Upper lobe of left lung (tissue), 6 donors: ENCODE measurements at regions not wholly inside any gene's neighbourhood (a gene's known extent, or its start where the extent isn't known, plus 50 kb on each side); places are given as distances from the start of the nearest gene placed in this dataset.

Experiments used
- ATAC-seq, 2 donors: fragments of 200-7000 bp; cut with Tn5 transposase; one replicate each; pipeline ENCODE4 v1.9.1; 2022; ENCODE audit warnings: mild to moderate bottlenecking in 2 of 2, moderate library complexity in 2 of 2; ENCODE audit not compliant: low FRiP score in 2 of 2
- DNase-seq, 2 donors: peaks; one replicate each; pipeline ENCODE4 v3.0.0-alpha.2; 2019 to 2020
- H3K27ac ChIP-seq, 4 donors: fragments of 200-600 bp; sonication (generic); one replicate each; pipeline ENCODE4 v1.5.1; 2016 to 2019
- H3K27me3 ChIP-seq, 4 donors: fragments of 200-600 bp; sonication (generic); one replicate each; pipeline ENCODE4 v1.5.1; 2017 to 2019
- H3K36me3 ChIP-seq, 4 donors: fragments of 200-600 bp; sonication (generic); one replicate each; pipeline ENCODE4 v1.5.1; 2016 to 2019
- H3K4me1 ChIP-seq, 4 donors: fragments of 200-600 bp; sonication (generic); one replicate each; pipeline ENCODE4 v1.5.1; 2018 to 2019
- H3K4me3 ChIP-seq, 4 donors: fragments of 200-600 bp; sonication (generic); one replicate each; pipeline ENCODE4 v1.5.1; 2017 to 2019; ENCODE audit warnings: mild to moderate bottlenecking in 2 of 4, moderate library complexity in 1 of 4
- H3K9me3 ChIP-seq, 4 donors: fragments of 200-600 bp; sonication (generic); one replicate each; pipeline ENCODE4 v1.5.1; 2018 to 2019
- EP300 ChIP-seq, 4 donors: sonication (generic); formaldehyde crosslinking; IDR thresholded peaks; one replicate each; pipeline ENCODE4 v1.5.1; 2017; ENCODE audit warnings: antibody characterized with exemption in 4 of 4, control low read depth in 2 of 4
- POLR2A ChIP-seq, 4 donors: fragments of 450-650 bp; IDR thresholded peaks; one replicate each; pipeline ENCODE4 v1.5.1; 2016 to 2017; ENCODE audit warnings: antibody characterized with exemption in 4 of 4, mild to moderate bottlenecking in 2 of 4
- POLR2AphosphoS5 ChIP-seq, 2 donors: sonication (generic); formaldehyde crosslinking; IDR thresholded peaks; one replicate each; pipeline ENCODE4 v1.5.1; 2017; ENCODE audit warnings: antibody characterized with exemption in 2 of 2
- WGBS, 2 donors: methylation state at CpG; one replicate each; pipeline ENCODE4 v1.1.5; 2017 to 2018; 5-methylcytosine and 5-hydroxymethylcytosine counted together
- TF ChIP-seq, protein P1 (sequence below), 6 experiments: fragments of 450-650 bp in 4 of 6; fragments of 200-600 bp in 2 of 6; sonication (generic) in 2 of 6; IDR thresholded peaks; one replicate each; pipeline ENCODE4 v1.5.1; 2016 to 2019; ENCODE audit warnings: antibody characterized with exemption in 6 of 6
- donor health status: DM: no; HTN: no; CAD: no; lungs with moderate emphysema.
- donor health status: DM: no; HTN: yes; CAD: no; lungs with severe emphysema.

DNA sequence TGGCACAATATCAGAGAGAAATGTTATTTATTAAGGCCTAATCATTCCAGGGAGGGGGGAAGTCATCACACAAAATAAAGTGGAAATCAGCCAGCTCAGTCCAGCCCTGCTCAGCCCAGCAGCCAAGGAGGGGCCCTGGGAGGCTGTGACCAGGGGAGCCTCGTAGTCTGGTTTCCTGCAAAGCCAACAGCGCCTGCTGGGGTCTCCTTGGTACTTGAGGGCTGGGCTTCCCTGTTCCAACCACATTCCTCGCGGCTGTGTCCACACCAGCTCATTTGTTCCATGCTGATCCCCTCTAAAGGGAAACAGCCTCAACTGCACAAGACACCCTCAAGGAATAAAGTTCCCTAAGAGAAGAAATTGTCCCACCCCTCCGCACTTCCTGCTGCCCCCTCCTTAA is 154.0 kb downstream of the TMEM132E start:
- H3K9me3 ChIP-seq = no peaks in the 10 kb centered on the region
- TF ChIP-seq, protein P1, sequence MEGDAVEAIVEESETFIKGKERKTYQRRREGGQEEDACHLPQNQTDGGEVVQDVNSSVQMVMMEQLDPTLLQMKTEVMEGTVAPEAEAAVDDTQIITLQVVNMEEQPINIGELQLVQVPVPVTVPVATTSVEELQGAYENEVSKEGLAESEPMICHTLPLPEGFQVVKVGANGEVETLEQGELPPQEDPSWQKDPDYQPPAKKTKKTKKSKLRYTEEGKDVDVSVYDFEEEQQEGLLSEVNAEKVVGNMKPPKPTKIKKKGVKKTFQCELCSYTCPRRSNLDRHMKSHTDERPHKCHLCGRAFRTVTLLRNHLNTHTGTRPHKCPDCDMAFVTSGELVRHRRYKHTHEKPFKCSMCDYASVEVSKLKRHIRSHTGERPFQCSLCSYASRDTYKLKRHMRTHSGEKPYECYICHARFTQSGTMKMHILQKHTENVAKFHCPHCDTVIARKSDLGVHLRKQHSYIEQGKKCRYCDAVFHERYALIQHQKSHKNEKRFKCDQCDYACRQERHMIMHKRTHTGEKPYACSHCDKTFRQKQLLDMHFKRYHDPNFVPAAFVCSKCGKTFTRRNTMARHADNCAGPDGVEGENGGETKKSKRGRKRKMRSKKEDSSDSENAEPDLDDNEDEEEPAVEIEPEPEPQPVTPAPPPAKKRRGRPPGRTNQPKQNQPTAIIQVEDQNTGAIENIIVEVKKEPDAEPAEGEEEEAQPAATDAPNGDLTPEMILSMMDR (IDR thresholded peaks at IDR 0.05) = no peak
- TF ChIP-seq POLR2AphosphoS5 (IDR thresholded peaks at IDR 0.05) (no peak), EP300 (IDR thresholded peaks at IDR 0.05) (no peak), POLR2A (IDR thresholded peaks at IDR 0.05) (no peak)
- ATAC-seq (no peak), DNase-seq (no peak)
- 35 to 51% methylated on average over 5 of the region's 5 CpGs for WGBS, 2 donors
- no peaks in the 10 kb centered on the region for H3K27me3 ChIP-seq
- H3K4me1 ChIP-seq = no peaks in the 10 kb centered on the region
- H3K27ac ChIP-seq = no peak overlapping the region
- H3K4me3 ChIP-seq = no peak overlapping the region
- H3K36me3 ChIP-seq = no peaks in the 10 kb centered on the region

DNA sequence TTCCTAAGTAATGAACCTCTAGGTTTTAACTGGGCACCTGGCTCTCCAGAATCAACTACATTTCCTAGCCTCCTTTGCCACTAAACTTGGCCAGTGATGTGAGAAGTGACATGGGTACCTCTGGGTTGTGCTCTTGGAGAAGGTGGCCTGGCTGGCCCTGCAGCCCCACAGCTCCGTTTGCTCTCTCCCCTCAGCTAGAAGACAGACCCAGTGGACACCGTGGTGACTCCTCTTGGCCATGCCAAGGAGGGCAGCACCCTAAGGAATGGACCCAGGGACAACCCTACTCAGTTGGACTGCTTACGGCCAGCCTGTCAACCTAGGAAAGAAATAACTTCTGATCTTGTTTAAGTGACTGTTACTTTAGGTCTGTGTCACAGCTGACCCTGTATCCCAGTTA is 151.4 kb downstream of the TMEM132E start:
- H3K27me3 ChIP-seq = no peaks in the 10 kb centered on the region
- no peak for DNase-seq
- H3K9me3 ChIP-seq = no peaks in the 10 kb centered on the region
- H3K27ac ChIP-seq = no peak overlapping the region
- no peak for TF ChIP-seq EP300 (IDR thresholded peaks at IDR 0.05)
- no peak for TF ChIP-seq POLR2AphosphoS5 (IDR thresholded peaks at IDR 0.05)
- TF ChIP-seq POLR2A (IDR thresholded peaks at IDR 0.05) = no peak
- H3K4me1 ChIP-seq = no peaks in the 10 kb centered on the region
- 64 to 90% methylated on average over 3 of the region's 3 CpGs for WGBS, 2 donors
- ATAC-seq = no peak
- no peaks in the 10 kb centered on the region for H3K36me3 ChIP-seq
- H3K4me3 ChIP-seq = no peak overlapping the region

DNA sequence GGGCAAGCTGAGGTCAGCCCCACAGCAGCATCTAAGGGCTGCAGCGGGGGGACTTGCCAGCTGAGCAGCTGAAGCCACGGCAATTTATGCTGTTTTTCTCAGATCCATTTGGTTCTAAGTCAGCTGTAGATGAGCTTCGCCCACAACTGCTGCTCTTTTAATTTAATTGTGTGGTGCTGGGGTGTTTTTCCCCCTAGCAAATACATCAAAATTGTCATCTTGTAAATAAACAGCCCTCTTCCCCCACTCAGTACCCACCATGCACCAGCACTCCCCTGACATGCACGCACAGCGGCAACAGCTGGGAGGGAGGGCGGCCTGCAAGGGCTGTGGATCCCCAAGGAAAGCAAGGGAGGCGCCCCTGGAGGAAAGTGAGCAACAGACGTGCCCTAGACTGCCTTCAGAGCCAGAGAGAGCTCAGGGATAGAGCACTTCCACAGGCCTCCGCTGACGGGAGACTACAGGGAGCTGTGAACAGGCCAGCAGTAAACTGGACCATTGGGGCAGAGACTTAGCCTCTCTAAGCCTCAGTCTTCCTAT is 149.5 kb downstream of the TMEM132E start:
- H3K9me3 ChIP-seq = no peaks in the 10 kb centered on the region
- H3K4me1 ChIP-seq = no peaks in the 10 kb centered on the region
- no peak for ATAC-seq
- 54 to 63% methylated on average over 10 of the region's 10 CpGs for WGBS, 2 donors
- H3K4me3 ChIP-seq = no peak overlapping the region
- H3K27me3 ChIP-seq = no peaks in the 10 kb centered on the region
- TF ChIP-seq EP300 (IDR thresholded peaks at IDR 0.05) = no peak
- TF ChIP-seq, protein P1 (IDR thresholded peaks at IDR 0.05) = no peak
- TF ChIP-seq POLR2A (IDR thresholded peaks at IDR 0.05) = no peak
- no peak for TF ChIP-seq POLR2AphosphoS5 (IDR thresholded peaks at IDR 0.05)
- DNase-seq = peak in 1 of 2 donors; percentile 31
- no peaks in the 10 kb centered on the region for H3K36me3 ChIP-seq
- no peak overlapping the region for H3K27ac ChIP-seq

DNA sequence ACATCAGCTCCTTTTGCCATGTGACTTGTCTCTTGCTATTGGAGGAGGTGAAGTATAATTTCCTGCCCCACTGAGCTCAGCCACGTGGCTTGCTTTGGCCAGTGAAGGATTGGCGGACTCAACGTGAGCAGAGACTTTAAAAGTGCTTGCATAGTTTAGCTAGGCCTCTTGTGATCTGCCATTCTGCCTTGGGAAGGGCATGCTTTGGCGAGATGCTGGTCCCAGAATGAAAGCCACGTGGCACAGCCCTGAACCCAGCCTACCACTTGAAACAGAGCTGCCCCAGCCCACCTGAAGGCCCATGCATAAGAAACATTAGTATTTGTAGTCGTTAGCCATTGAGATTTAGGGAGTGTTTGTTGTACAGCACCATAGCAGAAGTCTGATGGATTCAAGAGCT is 148.2 kb downstream of the TMEM132E start:
- Histone ChIP-seq H3K27ac (no peak overlapping the region), H3K9me3 (no peaks in the 10 kb centered on the region), H3K4me3 (no peak overlapping the region), H3K36me3 (no peaks in the 10 kb centered on the region), H3K4me1 (no peaks in the 10 kb centered on the region), H3K27me3 (no peaks in the 10 kb centered on the region)
- no peak for TF ChIP-seq POLR2A (IDR thresholded peaks at IDR 0.05)
- no peak for TF ChIP-seq EP300 (IDR thresholded peaks at IDR 0.05)
- TF ChIP-seq POLR2AphosphoS5 (IDR thresholded peaks at IDR 0.05) = no peak
- TF ChIP-seq, protein P1 (IDR thresholded peaks at IDR 0.05) = no peak
- ATAC-seq (no peak), DNase-seq (no peak)
- 58% methylated on average over 6 of the region's 6 CpGs for WGBS, 2 donors

DNA sequence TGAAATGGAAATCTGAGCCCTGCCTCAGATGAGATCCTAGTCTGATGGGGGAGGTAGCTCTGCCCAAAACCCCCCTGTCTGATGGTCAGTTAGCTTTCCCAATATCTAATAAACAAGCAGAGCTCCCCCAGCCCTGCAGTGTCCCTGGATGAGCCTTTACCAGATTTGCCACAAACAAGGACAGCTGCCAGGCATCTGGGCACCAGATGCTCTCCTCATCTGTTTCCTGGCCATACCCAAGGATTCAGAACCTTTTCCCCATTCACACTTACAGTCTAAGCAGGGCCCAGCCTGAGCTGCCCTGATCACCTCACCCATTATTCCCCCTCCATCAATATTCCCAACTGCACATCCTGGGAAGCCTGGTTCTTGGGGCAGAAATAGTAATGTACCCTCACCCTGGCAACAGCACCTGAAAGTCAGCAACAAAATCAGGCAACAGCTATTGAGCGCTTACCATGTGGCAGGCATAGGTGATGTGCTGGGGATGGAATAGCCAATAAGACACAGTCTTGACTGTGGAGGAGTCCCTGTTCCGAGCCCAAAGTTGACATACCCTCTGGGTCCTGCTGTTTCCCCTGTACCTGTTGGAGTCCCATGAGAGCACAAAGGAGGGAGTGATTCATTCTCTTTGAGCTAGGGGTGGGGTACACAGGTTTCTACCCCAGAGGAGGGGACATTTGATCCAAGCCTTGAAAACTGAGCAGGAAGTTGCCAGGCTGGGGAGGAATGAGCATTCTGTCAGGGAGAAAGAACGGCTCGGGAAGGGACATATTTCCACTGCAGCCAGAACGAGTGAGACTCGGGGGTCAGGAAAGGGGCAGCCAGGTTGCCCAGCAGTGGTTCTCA is 147.4 kb downstream of the TMEM132E start:
- no peaks in the 10 kb centered on the region for H3K36me3 ChIP-seq
- no peaks in the 10 kb centered on the region for H3K9me3 ChIP-seq
- no peaks in the 10 kb centered on the region for H3K27me3 ChIP-seq
- no peaks in the 10 kb centered on the region for H3K4me1 ChIP-seq
- no peak overlapping the region for H3K4me3 ChIP-seq
- WGBS, 2 donors = 74 to 80% methylated on average over 6 of the region's 6 CpGs
- TF ChIP-seq POLR2AphosphoS5 (IDR thresholded peaks at IDR 0.05) (no peak), POLR2A (IDR thresholded peaks at IDR 0.05) (no peak), EP300 (IDR thresholded peaks at IDR 0.05) (no peak)
- TF ChIP-seq, protein P1 (IDR thresholded peaks at IDR 0.05) = no peak
- no peak overlapping the region for H3K27ac ChIP-seq
- ATAC-seq (no peak), DNase-seq (no peak)
